ENCODE measurements at regions not wholly inside any gene's neighbourhood (a gene's known extent, or its start where the extent isn't known, plus 50 kb on each side); places are given as distances from the start of the nearest gene placed in this dataset.

DNA sequence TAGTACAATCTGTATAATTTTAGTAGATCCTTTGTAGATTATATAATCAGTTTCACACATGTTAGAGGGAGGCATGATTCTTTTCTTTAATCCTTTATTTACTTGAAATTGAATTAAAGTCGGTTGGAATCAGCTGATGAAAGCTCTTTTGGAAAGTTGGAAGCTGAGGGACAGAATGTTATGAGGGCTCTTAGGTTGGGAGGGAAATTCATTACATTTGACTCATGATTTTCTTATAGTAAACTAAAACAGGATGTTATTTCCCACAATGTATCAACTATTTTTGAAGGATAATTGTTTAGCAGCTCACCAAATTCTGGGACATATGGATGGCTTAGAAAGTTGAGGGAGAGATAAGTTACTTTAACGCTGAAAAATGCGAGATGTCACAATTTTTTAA lies 52.7 kb upstream of the TMEFF2 start:
- no peak for DNase-seq
- FAIRE-seq = no peak
- H3K9ac ChIP-seq (ENCODE audit: low read length in 3 of 3) = no peak overlapping the region
- H3K36me3 ChIP-seq (ENCODE audit: control insufficient read depth in 2 of 3, insufficient read depth in 3 of 3, low read length in 3 of 3) = no peaks in the 10 kb centered on the region
- TF ChIP-seq, protein P1, sequence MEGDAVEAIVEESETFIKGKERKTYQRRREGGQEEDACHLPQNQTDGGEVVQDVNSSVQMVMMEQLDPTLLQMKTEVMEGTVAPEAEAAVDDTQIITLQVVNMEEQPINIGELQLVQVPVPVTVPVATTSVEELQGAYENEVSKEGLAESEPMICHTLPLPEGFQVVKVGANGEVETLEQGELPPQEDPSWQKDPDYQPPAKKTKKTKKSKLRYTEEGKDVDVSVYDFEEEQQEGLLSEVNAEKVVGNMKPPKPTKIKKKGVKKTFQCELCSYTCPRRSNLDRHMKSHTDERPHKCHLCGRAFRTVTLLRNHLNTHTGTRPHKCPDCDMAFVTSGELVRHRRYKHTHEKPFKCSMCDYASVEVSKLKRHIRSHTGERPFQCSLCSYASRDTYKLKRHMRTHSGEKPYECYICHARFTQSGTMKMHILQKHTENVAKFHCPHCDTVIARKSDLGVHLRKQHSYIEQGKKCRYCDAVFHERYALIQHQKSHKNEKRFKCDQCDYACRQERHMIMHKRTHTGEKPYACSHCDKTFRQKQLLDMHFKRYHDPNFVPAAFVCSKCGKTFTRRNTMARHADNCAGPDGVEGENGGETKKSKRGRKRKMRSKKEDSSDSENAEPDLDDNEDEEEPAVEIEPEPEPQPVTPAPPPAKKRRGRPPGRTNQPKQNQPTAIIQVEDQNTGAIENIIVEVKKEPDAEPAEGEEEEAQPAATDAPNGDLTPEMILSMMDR (IDR thresholded peaks at IDR 0.05; ENCODE audit: borderline replicate concordance, extremely low read depth, insufficient read depth) = no peak
- no peak overlapping the region for H3K4me3 ChIP-seq (ENCODE audit: low read length in 3 of 3)
- no peak overlapping the region for H3K27ac ChIP-seq (ENCODE audit: low read depth in 2 of 2, low read length in 2 of 2)
- H3K4me1 ChIP-seq (ENCODE audit: control insufficient read depth in 2 of 3, insufficient read depth in 2 of 3, low read depth in 1 of 3, low read length in 3 of 3) = no peaks in the 10 kb centered on the region
- no peaks in the 10 kb centered on the region for H3K27me3 ChIP-seq (ENCODE audit: control insufficient read depth, insufficient read depth, low read length)
- no peaks in the 10 kb centered on the region for H3K9me3 ChIP-seq (ENCODE audit: control insufficient read depth in 2 of 3, insufficient read depth in 1 of 3, low read length in 3 of 3)
- intact Hi-C loops (cut with DNase I) = no loop called here

GRCh38 chr2:192246297-192246696 lies 51.6 kb upstream of the TMEFF2 start:
- FAIRE-seq (no peak), DNase-seq (no peak)
- no peak overlapping the region for H3K4me3 ChIP-seq (ENCODE audit: low read length in 3 of 3)
- no peaks in the 10 kb centered on the region for H3K36me3 ChIP-seq (ENCODE audit: control insufficient read depth in 2 of 3, insufficient read depth in 3 of 3, low read length in 3 of 3)
- no peak overlapping the region for H3K9ac ChIP-seq (ENCODE audit: low read length in 3 of 3)
- no peaks in the 10 kb centered on the region for H3K27me3 ChIP-seq (ENCODE audit: control insufficient read depth, insufficient read depth, low read length)
- TF ChIP-seq, protein P1 (IDR thresholded peaks at IDR 0.05; ENCODE audit: borderline replicate concordance, extremely low read depth, insufficient read depth) = no peak
- H3K4me1 ChIP-seq (ENCODE audit: control insufficient read depth in 2 of 3, insufficient read depth in 2 of 3, low read depth in 1 of 3, low read length in 3 of 3) = no peaks in the 10 kb centered on the region
- H3K27ac ChIP-seq (ENCODE audit: low read depth in 2 of 2, low read length in 2 of 2) = no peak overlapping the region
- no peaks in the 10 kb centered on the region for H3K9me3 ChIP-seq (ENCODE audit: control insufficient read depth in 2 of 3, insufficient read depth in 1 of 3, low read length in 3 of 3)
- intact Hi-C loops (cut with DNase I) = no loop called here

GRCh38 chr2:192245329-192245728 lies 50.6 kb upstream of the TMEFF2 start:
- H3K36me3 ChIP-seq (ENCODE audit: control insufficient read depth in 2 of 3, insufficient read depth in 3 of 3, low read length in 3 of 3) = no peaks in the 10 kb centered on the region
- H3K9me3 ChIP-seq (ENCODE audit: control insufficient read depth in 2 of 3, insufficient read depth in 1 of 3, low read length in 3 of 3) = no peaks in the 10 kb centered on the region
- no peaks in the 10 kb centered on the region for H3K27me3 ChIP-seq (ENCODE audit: control insufficient read depth, insufficient read depth, low read length)
- H3K27ac ChIP-seq (ENCODE audit: low read depth in 2 of 2, low read length in 2 of 2) = no peak overlapping the region
- no peak overlapping the region for H3K4me3 ChIP-seq (ENCODE audit: low read length in 3 of 3)
- FAIRE-seq = no peak
- no peaks in the 10 kb centered on the region for H3K4me1 ChIP-seq (ENCODE audit: control insufficient read depth in 2 of 3, insufficient read depth in 2 of 3, low read depth in 1 of 3, low read length in 3 of 3)
- TF ChIP-seq, protein P1 (IDR thresholded peaks at IDR 0.05; ENCODE audit: borderline replicate concordance, extremely low read depth, insufficient read depth) = no peak
- intact Hi-C loops (cut with DNase I) = no loop called here
- no peak for DNase-seq
- H3K9ac ChIP-seq (ENCODE audit: low read length in 3 of 3) = no peak overlapping the region
